Choroid plexus epithelial cell (primary cell): ENCODE measurements at regions not wholly inside any gene's neighbourhood (a gene's known extent, or its start where the extent isn't known, plus 50 kb on each side); places are given as distances from the start of the nearest gene placed in this dataset.

Experiments used
- DNase-seq: peaks from one replicate; pipeline ENCODE4 v3.0.0-alpha.2; 2010; ENCODE audit warnings: low read depth
- H3K4me3 ChIP-seq: 2 replicates; pipeline ENCODE4 v1.5.1; 2011; ENCODE audit warnings: low read depth, mild to moderate bottlenecking, control low read depth, low read length, moderate library complexity
- CTCF ChIP-seq: conservative IDR thresholded peaks from 2 replicates; pipeline ENCODE4 v1.5.1; 2011; ENCODE audit warnings: low read depth, mild to moderate bottlenecking, control low read depth, inconsistent platforms, low read length, moderate library complexity

- H3K4me3 ChIP-seq, result no peak overlapping the region
- DNase-seq, result no peak
Observed at GRCh38 chr10:78876449-78876848, 192.3 kb upstream of the ZMIZ1 start.

GRCh38 chr10:78879621-78880020 is 189.1 kb upstream of the ZMIZ1 start:
- TF ChIP-seq CTCF, result no peak

More at GRCh38 chr10:78876449-78876848, 192.3 kb upstream of the ZMIZ1 start:
- no peak for TF ChIP-seq CTCF

GRCh38 chr10:78886129-78886528 is 182.6 kb upstream of the ZMIZ1 start:
- DNase-seq, result no peak
- H3K4me3 ChIP-seq, result no peak overlapping the region
- TF ChIP-seq CTCF, result no peak

More at GRCh38 chr10:78879621-78880020, 189.1 kb upstream of the ZMIZ1 start:
- no peak overlapping the region for H3K4me3 ChIP-seq
- DNase-seq, result no peak

- no peak for TF ChIP-seq CTCF
- no peak for DNase-seq
- H3K4me3 ChIP-seq, result no peak overlapping the region
Observed at GRCh38 chr10:78889536-78890063, 179.2 kb upstream of the ZMIZ1 start.

GRCh38 chr10:78890506-78890905 is 178.3 kb upstream of the ZMIZ1 start:
- no peak for TF ChIP-seq CTCF

GRCh38 chr10:78891741-78892140 is 177.0 kb upstream of the ZMIZ1 start:
- no peak for DNase-seq
- no peak overlapping the region for H3K4me3 ChIP-seq
- TF ChIP-seq CTCF, result no peak

More at GRCh38 chr10:78890506-78890905, 178.3 kb upstream of the ZMIZ1 start:
- no peak overlapping the region for H3K4me3 ChIP-seq
- DNase-seq, result no peak
